NCI-H2227 (cell line): ENCODE measurements at regions not wholly inside any gene's neighbourhood (a gene's known extent, or its start where the extent isn't known, plus 50 kb on each side); places are given as distances from the start of the nearest gene placed in this dataset.
A peak's percentile ranks its signal among the peaks of the same experiment; 100 is the strongest.

Experiments
- DNase-seq: peaks from one replicate; lab custom pipeline; 2025; ENCODE audit not compliant: unreplicated experiment; lab: John Stamatoyannopoulos, UW

- no peak for DNase-seq
Measured at GRCh38 chr7:128145191-128145590, 95.9 kb upstream of the LEP start.

DNA sequence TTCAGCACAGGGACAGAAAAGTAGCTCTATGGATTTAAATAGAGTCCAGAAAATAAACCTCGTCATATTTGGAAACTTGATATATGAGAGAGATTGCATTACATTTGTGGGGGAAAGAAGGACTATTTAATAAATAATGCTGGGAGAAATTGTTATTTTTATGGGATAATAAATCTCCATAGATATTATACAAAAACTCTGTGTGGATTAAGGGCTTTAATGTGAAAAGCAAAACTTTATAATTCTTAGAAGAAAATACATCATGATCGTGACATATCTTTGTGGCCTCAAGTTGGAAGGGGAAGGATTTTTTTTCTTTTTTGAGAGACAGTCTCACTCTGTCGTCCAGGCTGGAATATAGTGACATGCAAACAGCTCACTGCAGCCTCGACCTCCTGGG lies 95.0 kb upstream of the LEP start:
- DNase-seq, result no peak

DNA sequence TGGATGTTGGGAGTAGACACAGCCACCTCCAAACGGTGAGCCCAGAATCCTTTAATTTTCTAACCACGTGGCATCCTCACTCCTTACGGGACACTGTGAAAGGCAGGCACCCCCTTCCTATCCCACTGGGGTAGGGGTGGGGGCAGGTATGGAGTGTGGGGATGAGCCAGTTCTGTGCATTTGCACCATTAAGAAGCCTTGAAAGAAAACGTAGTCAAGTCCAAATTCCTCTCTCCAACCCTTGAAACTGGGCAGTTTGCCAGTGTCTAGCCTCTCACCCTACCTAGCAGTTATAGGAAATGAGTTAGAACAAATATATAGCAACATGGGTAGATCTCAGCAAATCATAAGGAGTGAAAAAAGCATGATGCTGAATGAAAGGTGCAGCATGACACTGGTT lies 92.4 kb upstream of the LEP start:
- DNase-seq, result peak; percentile 80

- no peak for DNase-seq
Measured at GRCh38 chr7:128150223-128150865, 90.7 kb upstream of the LEP start.

- DNase-seq, result no peak
Measured at GRCh38 chr7:128151635-128152034, 89.4 kb upstream of the LEP start.

GRCh38 chr7:128152721-128153120 lies 88.4 kb upstream of the LEP start:
- no peak for DNase-seq

DNA sequence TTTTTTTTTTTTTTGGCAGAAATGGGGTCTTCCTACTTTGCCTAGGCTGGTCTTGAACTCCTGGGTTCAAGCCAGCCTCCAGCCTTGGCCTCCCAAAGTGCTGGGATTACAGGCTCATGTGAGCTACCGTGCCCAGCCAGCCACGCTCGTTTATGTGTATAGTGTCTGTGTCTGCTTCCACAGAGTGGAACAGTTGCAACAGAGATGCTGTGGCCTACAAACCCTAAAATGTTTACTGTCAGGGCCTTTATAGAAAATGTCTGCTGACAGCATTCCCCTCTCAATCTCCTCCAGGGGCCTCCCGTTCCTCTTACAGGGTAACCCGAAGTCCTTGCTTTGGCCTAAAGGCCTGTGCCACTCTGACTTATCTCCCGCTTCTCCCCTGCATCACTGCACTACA lies 87.6 kb upstream of the LEP start:
- no peak for DNase-seq

GRCh38 chr7:128154504-128154903 lies 86.6 kb upstream of the LEP start:
- peak; percentile 36 for DNase-seq

DNA sequence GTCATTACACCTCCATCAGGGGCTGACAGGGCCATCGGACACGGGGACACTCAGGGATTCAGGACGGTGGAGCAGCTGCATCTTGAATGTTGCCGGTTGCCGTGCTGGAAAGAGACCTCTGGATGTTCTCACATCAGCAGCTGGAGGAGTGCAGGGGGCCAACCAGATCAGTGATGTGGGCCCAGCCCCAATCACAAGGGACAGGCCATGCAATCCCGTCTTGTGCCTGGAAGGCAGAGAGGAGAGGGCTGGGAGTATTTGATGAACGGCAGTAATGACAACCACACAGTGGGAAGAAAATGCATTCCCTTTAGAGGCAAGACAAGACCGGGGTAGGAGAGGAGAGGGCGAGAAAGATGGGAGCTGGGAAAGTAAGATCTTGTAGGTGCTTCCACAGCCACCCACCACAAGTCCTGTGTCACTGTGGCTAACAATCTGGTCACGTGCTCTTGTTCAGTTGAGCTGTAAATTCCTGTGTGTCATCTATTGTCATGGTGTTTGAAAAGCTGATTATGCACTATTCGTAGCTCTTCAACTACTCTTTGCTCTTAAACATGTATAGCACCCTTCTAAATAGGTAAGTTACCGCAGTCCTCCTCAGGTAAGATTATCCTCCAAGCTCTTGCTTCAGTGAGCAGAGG lies 85.9 kb upstream of the LEP start:
- DNase-seq, result peak; percentile 33

DNA sequence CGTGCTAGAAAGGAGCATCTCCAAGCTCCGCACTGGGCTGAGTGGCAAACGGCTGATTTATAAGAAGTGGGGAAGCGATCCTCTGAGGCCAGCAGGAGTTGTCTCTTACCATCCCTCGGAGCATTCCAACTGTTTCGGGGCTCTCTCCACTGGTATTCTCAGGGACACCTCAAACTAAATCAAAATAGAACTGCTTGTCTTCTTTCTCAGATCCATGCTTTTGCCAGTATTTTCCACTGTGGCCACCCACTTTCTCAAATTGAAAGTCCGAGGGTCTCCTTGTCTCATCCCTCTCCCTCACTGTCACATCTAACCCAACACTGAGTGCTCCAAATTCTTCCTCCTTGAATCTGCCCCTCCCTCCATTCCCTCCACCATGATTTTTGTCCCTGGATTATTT lies 83.2 kb upstream of the LEP start:
- DNase-seq, result no peak

DNA sequence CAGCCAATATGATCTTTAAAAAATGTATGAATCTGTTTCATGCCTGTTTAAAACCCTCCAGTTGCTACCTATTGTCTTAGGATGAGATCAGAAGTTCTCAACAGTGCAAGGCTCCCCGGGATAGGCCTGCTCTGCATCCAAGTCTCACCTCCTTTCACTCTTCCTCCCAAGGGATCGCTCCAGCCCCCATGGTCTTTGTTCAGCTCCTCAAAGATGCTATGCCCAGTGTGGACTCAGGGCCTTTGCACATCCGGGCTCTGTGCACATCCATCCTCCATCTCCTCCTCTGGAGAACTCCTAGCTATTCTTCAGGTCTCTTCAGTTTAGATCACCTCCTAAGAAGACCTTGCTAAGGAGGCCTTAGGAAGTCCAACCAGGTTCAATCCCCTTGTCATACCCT lies 82.7 kb upstream of the LEP start:
- no peak for DNase-seq

- DNase-seq, result no peak
Measured at GRCh38 chr7:128160296-128160695, 80.8 kb upstream of the LEP start.

DNA sequence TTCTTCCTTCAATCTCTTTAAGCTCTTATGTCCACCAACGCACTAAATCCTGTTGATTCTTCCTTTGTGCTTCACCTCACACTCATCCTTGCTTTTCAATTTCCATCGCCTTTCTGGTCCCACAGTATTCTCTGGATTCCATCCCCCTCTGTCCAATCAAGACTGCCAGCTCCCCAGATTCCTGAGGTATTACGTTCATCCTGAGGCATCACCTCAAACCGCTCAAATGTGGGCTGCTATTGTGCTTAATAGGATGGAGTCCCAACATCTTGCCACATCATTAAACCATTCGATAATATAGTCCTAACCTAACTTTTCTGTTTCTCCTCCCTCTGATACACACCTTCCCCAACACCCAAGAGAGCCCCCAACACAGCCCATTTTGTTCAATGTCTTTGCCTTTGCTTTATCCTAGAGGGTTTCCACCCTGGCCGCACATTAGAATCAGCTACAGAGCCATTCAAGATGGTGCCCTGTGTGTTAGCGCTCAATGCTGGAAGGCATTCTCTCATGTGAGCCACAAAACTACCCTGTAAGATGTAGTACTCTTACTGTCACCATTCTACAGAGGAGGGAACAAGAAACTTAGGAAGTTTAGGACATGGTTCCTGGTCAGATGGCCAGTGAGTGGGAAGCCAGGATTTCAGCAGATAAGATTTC lies 79.5 kb upstream of the LEP start:
- DNase-seq, result no peak

DNA sequence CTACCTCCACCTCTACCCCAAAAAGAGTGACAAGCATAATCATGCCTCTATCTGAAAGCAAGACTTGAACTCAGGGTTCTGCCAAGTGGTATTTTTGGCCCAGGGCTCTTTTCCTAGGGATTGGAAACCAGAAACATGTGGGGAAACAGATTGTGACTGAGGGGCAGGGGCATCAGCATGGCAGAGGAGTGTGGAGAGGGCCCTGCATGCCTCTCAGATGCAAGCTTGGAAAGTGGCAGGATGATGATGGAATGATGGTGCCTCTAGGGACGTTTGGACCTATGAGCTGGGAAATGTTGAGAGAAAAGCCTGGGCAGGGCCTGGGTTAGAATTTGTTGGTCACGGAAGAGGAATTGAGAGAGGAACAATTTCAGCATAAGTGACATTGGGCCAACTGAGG lies 78.4 kb upstream of the LEP start:
- DNase-seq, result no peak

DNA sequence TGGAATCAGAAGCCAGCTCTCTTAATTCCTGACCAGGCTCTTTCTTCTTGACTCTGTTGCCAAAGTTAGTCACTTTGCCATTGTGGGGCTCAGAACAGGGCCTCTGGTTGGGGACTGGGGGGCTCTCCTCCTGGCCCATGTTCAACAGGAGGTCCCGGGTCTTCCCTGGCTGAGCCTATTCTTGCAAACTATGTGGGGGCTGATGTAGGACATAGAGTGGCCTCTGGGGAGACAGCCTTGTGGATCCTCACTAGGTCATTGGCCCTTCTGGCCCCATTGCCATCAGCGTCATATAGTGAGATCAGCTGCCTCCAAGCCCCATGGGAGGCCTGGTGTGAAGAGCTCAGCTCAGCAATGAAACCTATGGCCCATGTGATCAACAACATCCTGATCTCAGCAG lies 77.6 kb upstream of the LEP start:
- no peak for DNase-seq

DNA sequence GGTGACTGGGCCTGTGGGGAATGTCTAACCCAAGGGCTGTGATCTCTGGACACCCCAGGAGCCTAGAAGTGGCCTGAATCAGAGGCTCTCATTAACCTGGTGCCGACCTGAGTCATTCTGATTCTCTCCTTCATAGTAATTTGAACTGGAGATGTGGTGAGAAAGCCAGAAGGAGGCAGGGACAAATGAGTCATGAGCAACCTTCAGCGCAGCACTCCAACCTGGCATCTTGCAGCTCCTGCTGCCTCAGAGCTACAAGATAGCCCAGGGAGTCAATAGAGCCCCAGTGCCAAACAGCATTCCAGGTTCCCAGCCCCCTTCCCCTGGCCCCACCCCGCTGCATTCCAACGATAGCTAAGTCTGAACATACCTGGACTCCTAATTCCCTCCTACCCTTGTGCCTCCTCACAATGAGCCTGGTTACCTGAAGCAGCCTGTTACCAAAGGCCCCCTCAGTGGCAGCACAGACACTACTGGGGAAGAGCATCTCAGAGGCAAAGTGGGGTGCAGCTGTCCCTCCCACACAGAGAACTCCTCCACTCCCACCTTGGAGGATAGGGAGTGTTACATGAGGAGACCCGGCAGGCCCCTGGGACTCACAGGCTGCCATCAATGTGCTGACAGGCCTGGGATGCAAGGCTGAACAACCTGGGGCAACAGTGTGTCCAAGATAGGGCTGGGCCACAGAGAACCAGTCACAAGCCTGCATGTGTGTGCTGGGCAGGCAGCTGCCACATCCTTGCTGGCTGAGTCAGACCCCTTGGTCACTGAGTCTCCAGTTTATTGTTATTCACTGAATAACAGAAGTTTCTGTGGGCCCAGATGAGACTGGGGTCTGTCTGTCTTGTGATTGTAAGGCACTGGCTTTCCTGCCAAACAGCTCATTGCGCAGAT lies 76.8 kb upstream of the LEP start:
- no peak for DNase-seq

GRCh38 chr7:128164955-128165670 lies 76.0 kb upstream of the LEP start:
- no peak for DNase-seq

DNA sequence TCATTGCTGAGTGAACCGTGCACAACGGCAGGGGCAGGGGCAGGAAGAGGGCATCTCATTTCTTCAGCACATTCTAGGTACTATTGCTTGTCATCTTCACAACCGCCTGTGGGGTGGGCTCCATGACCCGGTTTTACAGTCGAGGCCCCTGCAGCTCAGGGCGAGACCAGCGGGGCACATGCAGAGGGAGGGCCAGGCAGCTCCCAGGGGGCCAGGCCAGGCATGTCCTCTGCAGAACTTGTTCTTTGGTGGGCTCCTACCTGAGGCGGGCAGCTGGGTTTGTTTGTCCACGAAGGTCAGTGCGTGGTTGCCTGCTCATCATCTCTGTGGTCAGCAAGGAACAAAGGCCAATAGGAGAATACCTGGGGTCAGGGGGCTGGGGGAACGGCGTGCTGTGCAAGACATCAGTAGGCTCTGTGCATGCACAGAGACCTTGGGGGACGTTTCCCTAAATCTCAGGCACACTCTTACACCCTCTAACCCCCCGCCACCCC lies 75.1 kb upstream of the LEP start:
- DNase-seq, result no peak

DNA sequence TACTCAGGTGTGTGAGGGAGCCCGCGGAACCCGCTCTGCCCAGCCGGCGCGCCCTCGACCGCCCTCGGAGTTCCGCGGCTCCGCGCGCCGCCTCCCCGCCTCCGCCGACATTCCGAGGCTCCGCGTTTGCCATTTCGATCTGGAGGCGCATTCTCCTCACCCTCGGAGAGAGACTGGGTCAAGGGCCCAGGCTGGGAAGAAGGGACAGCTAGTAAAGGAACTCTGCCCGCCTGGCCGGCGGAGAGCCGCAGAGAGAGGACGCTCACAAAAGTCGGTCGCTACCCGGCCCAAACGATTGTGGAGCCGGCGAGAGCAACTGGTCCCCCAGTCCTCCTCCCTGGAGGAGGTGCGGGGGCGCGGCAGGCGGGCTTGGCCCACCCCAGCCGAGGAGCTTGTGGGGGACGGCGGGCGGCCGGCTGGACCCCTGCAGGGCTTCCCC lies 74.5 kb upstream of the LEP start:
- DNase-seq, result peak; percentile 54

DNA sequence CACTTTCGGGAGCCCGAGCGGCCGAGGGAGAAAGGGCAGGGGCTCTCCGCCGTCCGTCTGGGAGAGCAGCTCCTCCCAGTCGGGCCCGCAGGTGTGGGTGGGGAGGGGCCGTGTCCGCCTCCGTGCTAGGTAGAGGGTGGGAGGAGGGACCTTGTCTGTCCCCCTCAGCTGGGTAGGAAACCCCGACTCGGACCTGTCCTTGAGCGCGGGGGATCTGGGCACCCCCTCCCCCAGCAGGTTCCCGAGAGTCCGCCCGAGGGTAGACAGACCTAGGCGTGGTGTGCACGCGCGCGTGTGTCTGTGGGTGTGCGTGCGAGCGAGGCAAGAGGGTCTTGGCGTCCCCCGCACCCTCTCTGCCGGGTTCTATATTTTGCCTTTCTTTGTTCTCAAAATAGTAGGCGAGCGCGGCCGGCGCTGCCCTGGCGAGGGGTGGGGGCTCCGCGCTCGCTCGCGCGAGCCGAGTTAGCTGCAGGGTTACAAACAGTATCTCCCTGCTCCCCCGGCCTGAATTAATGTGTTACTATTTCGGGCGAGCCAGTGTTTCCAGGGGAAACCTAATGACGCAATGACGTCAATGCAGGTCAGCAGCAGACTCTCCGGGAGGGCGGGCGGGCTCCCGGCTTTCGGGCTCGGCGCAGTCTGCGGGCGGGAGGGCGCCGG lies 73.9 kb upstream of the LEP start:
- DNase-seq, result peak; percentile 86
